GM18870 (cell line): ENCODE measurements at regions not wholly inside any gene's neighbourhood (a gene's known extent, or its start where the extent isn't known, plus 50 kb on each side); places are given as distances from the start of the nearest gene placed in this dataset.

ENCODE experiments used
- ATAC-seq: cut with Tn5 transposase; IDR thresholded peaks from one replicate; pipeline ENCODE4 v1.9.1; 2021; ENCODE audit warnings: moderate library complexity; ENCODE audit not compliant: unreplicated experiment

- ATAC-seq = no peak
Measured at GRCh38 chr21:19771881-19772280, 1226.3 kb upstream of the NCAM2 start.

- no peak for ATAC-seq
Measured at GRCh38 chr21:19776076-19776475, 1222.1 kb upstream of the NCAM2 start.

GRCh38 chr21:19781881-19782652, 1216.1 kb upstream of the NCAM2 start:
- ATAC-seq = no peak

- no peak for ATAC-seq
Measured at GRCh38 chr21:19785941-19786340, 1212.3 kb upstream of the NCAM2 start.

- ATAC-seq = no peak
Measured at GRCh38 chr21:19792004-19792403, 1206.2 kb upstream of the NCAM2 start.

- no peak for ATAC-seq
Measured at GRCh38 chr21:19807201-19807600, 1191.0 kb upstream of the NCAM2 start.

GRCh38 chr21:19810779-19811178, 1187.4 kb upstream of the NCAM2 start:
- ATAC-seq = no peak

- no peak for ATAC-seq
Measured at GRCh38 chr21:19830446-19830845, 1167.8 kb upstream of the NCAM2 start.

GRCh38 chr21:19832551-19832950, 1165.7 kb upstream of the NCAM2 start:
- ATAC-seq = no peak

GRCh38 chr21:19833082-19833481, 1165.1 kb upstream of the NCAM2 start:
- ATAC-seq = no peak

- no peak for ATAC-seq
Measured at GRCh38 chr21:19842601-19843000, 1155.6 kb upstream of the NCAM2 start.

- no peak for ATAC-seq
Measured at GRCh38 chr21:19844334-19844733, 1153.9 kb upstream of the NCAM2 start.

GRCh38 chr21:19850157-19850556, 1148.1 kb upstream of the NCAM2 start:
- no peak for ATAC-seq

- no peak for ATAC-seq
Measured at GRCh38 chr21:19853061-19853460, 1145.1 kb upstream of the NCAM2 start.

- no peak for ATAC-seq
Measured at GRCh38 chr21:19853709-19854575, 1144.3 kb upstream of the NCAM2 start.

- ATAC-seq = no peak
Measured at GRCh38 chr21:19855522-19855921, 1142.7 kb upstream of the NCAM2 start.

- no peak for ATAC-seq
Measured at GRCh38 chr21:19864476-19864875, 1133.7 kb upstream of the NCAM2 start.

- ATAC-seq = no peak
Measured at GRCh38 chr21:19870682-19871081, 1127.5 kb upstream of the NCAM2 start.

GRCh38 chr21:19874521-19874920, 1123.7 kb upstream of the NCAM2 start:
- no peak for ATAC-seq

GRCh38 chr21:19878133-19878532, 1120.1 kb upstream of the NCAM2 start:
- ATAC-seq = no peak

- ATAC-seq = no peak
Measured at GRCh38 chr21:19899645-19900044, 1098.6 kb upstream of the NCAM2 start.

- ATAC-seq = no peak
Measured at GRCh38 chr21:19900149-19900548, 1098.1 kb upstream of the NCAM2 start.
